OCI-LY3 (cell line): ENCODE measurements at regions not wholly inside any gene's neighbourhood (a gene's known extent, or its start where the extent isn't known, plus 50 kb on each side); places are given as distances from the start of the nearest gene placed in this dataset.

ENCODE experiments used
- H2AFZ ChIP-seq: fragments of 200-600, 300-600 bp; shearing (Covaris generic); 2 replicates; pipeline ENCODE4 v1.6.0; 2014; ENCODE audit warnings: antibody characterized with exemption, low read depth, low read length
- H3K27ac ChIP-seq: fragments of 200-600, 300-600 bp; sonication (generic); 2 replicates; pipeline ENCODE4 v1.5.1; 2014; ENCODE audit warnings: mild to moderate bottlenecking, low read length, moderate library complexity, mixed read lengths
- H3K27me3 ChIP-seq: fragments of 200-600, 300-600 bp; sonication (generic); 2 replicates; pipeline ENCODE4 v1.6.1; 2014; ENCODE audit warnings: low read depth, low read length, mixed read lengths
- H3K36me3 ChIP-seq: fragments of 200-600, 300-600 bp; sonication (generic); replicated peaks from 2 replicates; pipeline ENCODE3; 2014; ENCODE audit warnings: low read depth, low read length, mixed read lengths
- H3K4me1 ChIP-seq: fragments of 300-600, 200-600 bp; sonication (generic); 2 replicates; pipeline ENCODE4 v1.6.1; 2014; ENCODE audit warnings: low read length, mixed read lengths
- H3K4me2 ChIP-seq: fragments of 200-600, 300-600 bp; sonication (generic); 2 replicates; pipeline ENCODE4 v1.6.1; 2014; ENCODE audit warnings: low read length, mixed read lengths
- H3K4me3 ChIP-seq: fragments of 300-600, 200-600 bp; sonication (generic); 2 replicates; pipeline ENCODE4 v1.5.1; 2014; ENCODE audit warnings: antibody characterized with exemption, mild to moderate bottlenecking, low read length, moderate library complexity
- H3K79me2 ChIP-seq: fragments of 300-600, 200-600 bp; shearing (Covaris generic); 2 replicates; pipeline ENCODE4 v1.6.1; 2014; ENCODE audit warnings: mild to moderate bottlenecking, low read length, mixed read lengths
- H3K9ac ChIP-seq: fragments of 300-600, 200-600 bp; shearing (Covaris generic); 2 replicates; pipeline ENCODE4 v1.6.0; 2014; ENCODE audit warnings: mild to moderate bottlenecking, low read length, moderate library complexity
- H3K9me3 ChIP-seq: fragments of 200-600, 300-600 bp; shearing (Covaris generic); 2 replicates; pipeline ENCODE4 v1.6.1; 2014; ENCODE audit warnings: low read length, mixed read lengths; ENCODE audit not compliant: insufficient read depth
- H4K20me1 ChIP-seq: fragments of 200-600, 300-600 bp; sonication (generic); 2 replicates; pipeline ENCODE4 v1.6.1; 2016; ENCODE audit warnings: low read length, mixed read lengths; ENCODE audit not compliant: insufficient read depth
- EZH2phosphoT487 ChIP-seq: fragments of 200-600 bp; shearing (Covaris generic); IDR thresholded peaks from 2 replicates; pipeline ENCODE4 v1.6.1; 2018; ENCODE audit warnings: antibody characterized with exemption, mixed run types, low read depth
- TF ChIP-seq, protein P1 (sequence below): fragments of 200-600, 300-600 bp; sonication (generic); IDR thresholded peaks from 2 replicates; pipeline ENCODE4 v1.5.1; 2014; ENCODE audit warnings: antibody characterized with exemption, low read length, low read depth

GRCh38 chr5:58057324-58057723 is 402.6 kb downstream of the PLK2 start:
- Histone ChIP-seq H4K20me1 (no peaks in the 10 kb centered on the region), H3K36me3 (no peaks in the 10 kb centered on the region), H3K4me2 (no peak overlapping the region), H3K27ac (no peak overlapping the region), H2AFZ (no peak overlapping the region), H3K9ac (no peak overlapping the region), H3K9me3 (no peaks in the 10 kb centered on the region), H3K79me2 (no peaks in the 10 kb centered on the region), H3K4me3 (no peak overlapping the region), H3K27me3 (no peaks in the 10 kb centered on the region), H3K4me1 (no peaks in the 10 kb centered on the region)
- TF ChIP-seq EZH2phosphoT487, result no peak
- TF ChIP-seq, protein P1, sequence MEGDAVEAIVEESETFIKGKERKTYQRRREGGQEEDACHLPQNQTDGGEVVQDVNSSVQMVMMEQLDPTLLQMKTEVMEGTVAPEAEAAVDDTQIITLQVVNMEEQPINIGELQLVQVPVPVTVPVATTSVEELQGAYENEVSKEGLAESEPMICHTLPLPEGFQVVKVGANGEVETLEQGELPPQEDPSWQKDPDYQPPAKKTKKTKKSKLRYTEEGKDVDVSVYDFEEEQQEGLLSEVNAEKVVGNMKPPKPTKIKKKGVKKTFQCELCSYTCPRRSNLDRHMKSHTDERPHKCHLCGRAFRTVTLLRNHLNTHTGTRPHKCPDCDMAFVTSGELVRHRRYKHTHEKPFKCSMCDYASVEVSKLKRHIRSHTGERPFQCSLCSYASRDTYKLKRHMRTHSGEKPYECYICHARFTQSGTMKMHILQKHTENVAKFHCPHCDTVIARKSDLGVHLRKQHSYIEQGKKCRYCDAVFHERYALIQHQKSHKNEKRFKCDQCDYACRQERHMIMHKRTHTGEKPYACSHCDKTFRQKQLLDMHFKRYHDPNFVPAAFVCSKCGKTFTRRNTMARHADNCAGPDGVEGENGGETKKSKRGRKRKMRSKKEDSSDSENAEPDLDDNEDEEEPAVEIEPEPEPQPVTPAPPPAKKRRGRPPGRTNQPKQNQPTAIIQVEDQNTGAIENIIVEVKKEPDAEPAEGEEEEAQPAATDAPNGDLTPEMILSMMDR, result no peak

- Histone ChIP-seq H3K36me3 (no peaks in the 10 kb centered on the region), H3K27ac (no peak overlapping the region), H3K27me3 (no peaks in the 10 kb centered on the region), H3K4me3 (no peak overlapping the region), H3K9me3 (no peaks in the 10 kb centered on the region), H4K20me1 (no peaks in the 10 kb centered on the region), H3K79me2 (no peaks in the 10 kb centered on the region), H2AFZ (no peak overlapping the region), H3K4me1 (no peaks in the 10 kb centered on the region), H3K4me2 (no peak overlapping the region), H3K9ac (no peak overlapping the region)
- no peak for TF ChIP-seq EZH2phosphoT487
- TF ChIP-seq, protein P1, result no peak
Observed at GRCh38 chr5:58056546-58056945, 403.3 kb downstream of the PLK2 start.

DNA sequence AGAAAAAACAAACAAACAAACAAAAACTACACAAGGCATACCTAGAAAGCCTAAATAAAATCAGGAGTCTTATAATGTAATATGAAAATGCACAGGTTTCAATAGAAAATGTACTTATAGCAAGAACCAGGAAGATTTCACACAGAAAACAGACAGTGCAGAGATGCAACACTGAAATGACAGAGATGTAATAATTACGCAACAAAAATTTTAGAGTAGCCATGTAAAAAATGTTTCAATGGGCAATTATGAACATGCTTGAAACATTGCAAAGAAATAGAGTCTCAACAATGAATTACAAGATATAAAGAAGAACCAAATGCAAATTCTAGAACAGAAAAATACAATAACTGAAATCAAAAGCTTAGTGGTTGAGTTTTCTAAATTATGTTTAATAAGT is 405.9 kb downstream of the PLK2 start:
- Histone ChIP-seq H3K27me3 (no peaks in the 10 kb centered on the region), H3K27ac (no peak overlapping the region), H3K79me2 (no peaks in the 10 kb centered on the region), H3K4me2 (no peak overlapping the region), H2AFZ (no peak overlapping the region), H4K20me1 (no peaks in the 10 kb centered on the region), H3K36me3 (no peaks in the 10 kb centered on the region), H3K4me1 (no peaks in the 10 kb centered on the region), H3K4me3 (no peak overlapping the region), H3K9me3 (no peaks in the 10 kb centered on the region), H3K9ac (no peak overlapping the region)
- TF ChIP-seq, protein P1, result no peak
- TF ChIP-seq EZH2phosphoT487, result no peak

DNA sequence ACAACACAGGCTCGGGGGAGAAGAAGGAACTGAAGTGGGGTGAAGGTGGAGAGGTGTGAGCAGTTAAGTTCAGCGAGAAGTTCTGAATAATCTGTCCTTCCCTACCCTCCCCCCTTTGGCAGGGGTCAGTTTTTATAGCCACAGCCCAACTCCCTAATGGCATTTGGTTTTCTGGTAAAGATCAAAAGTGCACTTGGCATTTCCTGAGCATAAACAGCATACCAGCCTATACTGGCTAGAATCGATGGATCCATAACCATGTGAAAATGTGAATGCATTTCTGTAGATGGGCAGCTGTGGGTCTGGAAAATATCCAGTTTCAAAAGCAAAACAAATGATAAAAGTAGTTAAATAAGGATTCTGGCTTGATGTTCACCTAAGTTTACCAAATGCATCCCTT is 410.9 kb downstream of the PLK2 start:
- H3K79me2 ChIP-seq, result no peaks in the 10 kb centered on the region
- no peaks in the 10 kb centered on the region for H3K27me3 ChIP-seq

More for the DNA sequence above, 410.9 kb downstream of the PLK2 start:
- no peak overlapping the region for H3K27ac ChIP-seq
- no peaks in the 10 kb centered on the region for H3K9me3 ChIP-seq
- H2AFZ ChIP-seq, result no peak overlapping the region
- no peaks in the 10 kb centered on the region for H3K36me3 ChIP-seq
- no peak overlapping the region for H3K4me2 ChIP-seq
- no peak for TF ChIP-seq EZH2phosphoT487
- TF ChIP-seq, protein P1, result no peak
- no peak overlapping the region for H3K4me3 ChIP-seq
- H4K20me1 ChIP-seq, result no peaks in the 10 kb centered on the region
- H3K4me1 ChIP-seq, result no peaks in the 10 kb centered on the region
- no peak overlapping the region for H3K9ac ChIP-seq
